ENCODE measurements at regions not wholly inside any gene's neighbourhood (a gene's known extent, or its start where the extent isn't known, plus 50 kb on each side); places are given as distances from the start of the nearest gene placed in this dataset.
"Not testable (repeated sequence)": the region's sequence is repeated elsewhere in the genome, so short reads cannot be mapped to it uniquely, and the experiment has no call there.

GRCh38 chr12:40431169-40431568 is 206.4 kb downstream of the LRRK2 start:
- FAIRE-seq (no peak), DNase-seq (ENCODE audit: insufficient read length, low spot score) (no peak)

- DNase-seq (ENCODE audit: insufficient read length, low spot score) (no peak), FAIRE-seq (no peak)
These were observed 210.5 kb downstream of the LRRK2 start for GRCh38 chr12:40435251-40435650.

DNA sequence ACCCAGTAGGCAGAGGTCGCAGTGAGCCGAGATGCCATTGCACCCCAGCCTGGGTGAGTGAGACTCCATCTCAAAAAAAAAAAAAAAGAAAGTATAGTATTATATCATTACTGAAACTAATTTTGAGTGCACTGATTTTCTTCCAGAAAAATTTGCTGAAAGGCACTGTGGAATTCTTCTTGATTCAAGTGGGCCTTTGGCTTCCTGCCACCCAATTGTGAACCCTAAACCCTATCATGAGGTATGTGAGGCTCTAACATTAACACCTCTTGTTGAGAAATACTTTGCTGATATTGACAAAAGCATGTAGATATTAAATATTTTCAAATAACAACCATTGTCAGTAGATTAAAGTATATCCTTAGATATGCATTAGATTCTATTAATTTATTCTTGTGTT is 211.2 kb downstream of the LRRK2 start:
- no peak for FAIRE-seq

DNA sequence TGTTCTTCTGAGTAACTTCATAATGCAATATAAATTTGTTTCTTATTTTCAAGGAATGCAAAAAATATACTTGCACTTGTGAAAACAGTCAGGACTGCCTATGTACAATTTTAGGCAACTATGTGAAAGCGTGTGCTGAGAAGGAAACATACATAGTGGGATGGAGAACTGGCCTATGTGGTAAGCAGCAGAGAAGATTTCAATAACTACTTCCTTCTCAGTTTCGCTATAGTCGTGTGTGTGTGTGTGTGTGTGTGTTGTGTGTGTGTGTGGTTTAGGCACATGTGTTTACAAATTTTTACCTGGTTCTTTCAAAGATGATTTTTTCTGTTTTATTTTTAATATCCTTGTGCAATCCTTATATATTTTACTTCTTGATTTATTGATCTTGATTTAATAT is 211.8 kb downstream of the LRRK2 start:
- DNase-seq (ENCODE audit: insufficient read length, low spot score): no peak
- FAIRE-seq: no peak

More for the DNA sequence above, 211.2 kb downstream of the LRRK2 start:
- no peak for DNase-seq (ENCODE audit: insufficient read length, low spot score)

GRCh38 chr12:40439771-40440492 is 215.1 kb downstream of the LRRK2 start:
- DNase-seq (ENCODE audit: insufficient read length, low spot score) (no peak), FAIRE-seq (no peak)

DNA sequence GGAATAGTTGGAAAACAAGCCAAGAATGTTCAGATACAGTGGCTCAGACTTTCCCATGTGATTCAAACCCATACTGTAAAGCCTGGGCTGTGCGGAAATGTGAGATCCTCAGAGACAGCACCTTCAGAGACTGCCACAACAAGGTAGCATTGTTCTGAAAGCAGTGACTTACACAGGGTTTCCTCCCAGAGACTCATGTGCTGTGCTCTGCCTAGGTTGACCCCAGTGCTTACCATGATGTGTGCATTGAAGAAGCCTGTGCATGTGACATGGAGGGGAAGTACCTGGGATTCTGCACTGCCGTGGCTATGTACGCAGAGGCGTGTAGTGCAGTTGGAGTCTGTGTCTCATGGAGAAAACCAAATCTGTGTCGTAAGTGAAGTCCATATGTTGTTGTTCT is 219.4 kb downstream of the LRRK2 start:
- FAIRE-seq: no peak

GRCh38 chr12:40446385-40446784 is 221.6 kb downstream of the LRRK2 start:
- FAIRE-seq (peak; percentile 84), DNase-seq (ENCODE audit: insufficient read length, low spot score) (peak; percentile 1)

More for the DNA sequence above, 219.4 kb downstream of the LRRK2 start:
- no peak for DNase-seq (ENCODE audit: insufficient read length, low spot score)

GRCh38 chr12:40448523-40448922 is 223.7 kb downstream of the LRRK2 start:
- not testable (repeated sequence) for FAIRE-seq; DNase-seq (ENCODE audit: insufficient read length, low spot score)

GRCh38 chr12:40451661-40452060 is 226.9 kb downstream of the LRRK2 start:
- FAIRE-seq (no peak), DNase-seq (ENCODE audit: insufficient read length, low spot score) (no peak)

GRCh38 chr12:40464121-40464520 is 228.1 kb upstream of the CNTN1 start:
- DNase-seq (ENCODE audit: insufficient read length, low spot score): no peak

GRCh38 chr12:40469736-40470135 is 222.5 kb upstream of the CNTN1 start:
- DNase-seq (ENCODE audit: insufficient read length, low spot score) (no peak), FAIRE-seq (no peak)

More at GRCh38 chr12:40464121-40464520, 228.1 kb upstream of the CNTN1 start:
- no peak for FAIRE-seq

DNA sequence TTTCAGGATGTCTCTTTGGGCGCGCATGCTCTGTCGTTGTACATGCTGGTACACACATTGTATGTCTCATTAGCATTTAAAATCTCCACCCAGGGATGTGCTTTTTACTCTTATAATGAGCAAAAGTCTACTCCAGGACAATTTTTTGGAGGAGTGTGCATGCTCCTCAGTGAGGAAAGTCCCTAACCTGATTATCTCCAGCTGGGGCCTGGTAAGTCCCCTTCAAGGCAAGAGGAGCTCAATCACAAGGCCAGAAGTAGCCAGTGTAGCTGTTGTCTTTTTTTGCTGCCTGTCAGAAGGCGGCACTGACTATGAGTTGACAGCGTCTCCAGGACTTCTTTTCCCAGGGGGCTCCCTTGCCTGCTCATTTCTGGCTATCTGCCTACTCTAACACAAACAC is 218.3 kb upstream of the CNTN1 start:
- no peak for DNase-seq (ENCODE audit: insufficient read length, low spot score)
- FAIRE-seq: no peak

- FAIRE-seq (no peak), DNase-seq (ENCODE audit: insufficient read length, low spot score) (no peak)
These were observed 217.6 kb upstream of the CNTN1 start for GRCh38 chr12:40474630-40475029.

GRCh38 chr12:40499856-40500255 is 192.4 kb upstream of the CNTN1 start:
- no peak for DNase-seq (ENCODE audit: insufficient read length, low spot score)
- FAIRE-seq: no peak

GRCh38 chr12:40502322-40502721 is 189.9 kb upstream of the CNTN1 start:
- no peak for FAIRE-seq
- no peak for DNase-seq (ENCODE audit: insufficient read length, low spot score)

DNA sequence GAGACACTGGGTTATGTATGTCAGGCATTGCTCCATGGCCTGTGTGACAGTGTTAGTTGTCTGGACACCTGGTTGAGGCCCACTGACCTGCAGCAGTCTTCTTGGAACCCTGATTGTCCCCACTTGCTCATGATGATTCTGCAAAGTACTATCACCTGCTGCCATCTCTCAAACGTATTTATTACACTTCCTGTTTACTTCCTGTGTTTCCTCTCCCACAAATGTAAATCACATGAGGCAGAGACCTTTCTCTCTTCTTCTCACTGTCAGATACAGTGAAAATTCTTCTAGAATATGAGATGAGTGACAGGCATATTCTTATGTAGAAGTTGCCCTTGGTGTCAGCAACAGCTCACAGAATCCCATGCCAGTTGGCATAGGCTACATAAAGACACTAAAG is 186.9 kb upstream of the CNTN1 start:
- FAIRE-seq (no peak), DNase-seq (ENCODE audit: insufficient read length, low spot score) (no peak)

DNA sequence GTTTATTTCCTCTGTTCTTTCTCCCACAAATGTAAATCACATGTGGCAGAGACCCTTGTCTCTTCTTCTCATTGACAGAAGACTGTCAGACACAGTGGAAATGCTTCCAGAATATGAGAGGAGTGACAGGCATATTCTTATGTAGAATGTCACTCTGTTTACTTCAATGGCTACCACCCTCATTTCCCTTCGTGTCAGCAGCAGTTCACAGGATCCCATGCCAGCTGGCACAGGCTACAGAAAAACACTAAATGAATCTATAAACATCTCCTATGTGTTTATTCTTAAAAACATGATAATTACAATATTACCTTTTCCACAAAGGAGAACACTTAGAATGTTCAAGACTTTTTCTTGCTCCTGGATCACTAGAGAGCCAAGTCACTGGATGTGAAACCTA is 183.8 kb upstream of the CNTN1 start:
- DNase-seq (ENCODE audit: insufficient read length, low spot score) (no peak), FAIRE-seq (no peak)

- FAIRE-seq (no peak), DNase-seq (ENCODE audit: insufficient read length, low spot score) (no peak)
These were observed 180.9 kb upstream of the CNTN1 start for GRCh38 chr12:40511341-40511740.

DNA sequence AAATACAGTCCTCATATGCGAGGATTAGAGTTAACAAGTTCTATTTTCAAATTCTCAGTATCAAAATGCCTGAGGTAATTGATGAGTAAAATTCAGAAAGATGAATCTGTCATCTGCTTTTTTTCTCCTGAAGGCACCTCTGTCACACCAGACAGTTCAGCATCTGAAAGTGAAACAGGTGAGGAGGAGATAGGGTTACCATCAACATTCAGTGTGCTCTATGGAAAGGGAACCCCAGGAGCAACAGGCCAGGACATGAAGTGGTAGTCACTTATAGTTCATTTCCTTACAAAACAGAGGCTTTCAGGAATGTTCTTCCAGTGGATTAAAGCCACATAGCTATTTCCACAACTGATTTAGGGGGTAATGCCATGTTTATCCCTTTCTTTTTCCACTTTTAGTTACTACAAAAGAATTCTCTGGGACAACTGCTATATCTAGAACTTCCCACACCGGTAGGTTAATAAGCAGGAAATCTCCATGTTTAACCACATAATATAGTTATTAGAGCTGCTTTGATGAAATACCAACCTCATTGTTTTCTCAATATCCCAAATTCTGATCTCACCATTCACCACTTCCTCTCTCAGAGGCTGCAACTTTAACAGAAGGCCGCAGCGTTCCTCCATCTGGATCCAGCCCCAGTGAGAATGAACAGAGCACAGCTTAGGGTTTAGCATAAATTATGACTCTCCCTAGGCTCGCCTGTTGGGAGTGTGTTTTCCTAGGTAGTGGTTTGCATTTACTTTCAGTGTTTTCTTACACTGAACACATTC is 177.0 kb upstream of the CNTN1 start:
- FAIRE-seq (no peak), DNase-seq (ENCODE audit: insufficient read length, low spot score) (peak; percentile 3)

DNA sequence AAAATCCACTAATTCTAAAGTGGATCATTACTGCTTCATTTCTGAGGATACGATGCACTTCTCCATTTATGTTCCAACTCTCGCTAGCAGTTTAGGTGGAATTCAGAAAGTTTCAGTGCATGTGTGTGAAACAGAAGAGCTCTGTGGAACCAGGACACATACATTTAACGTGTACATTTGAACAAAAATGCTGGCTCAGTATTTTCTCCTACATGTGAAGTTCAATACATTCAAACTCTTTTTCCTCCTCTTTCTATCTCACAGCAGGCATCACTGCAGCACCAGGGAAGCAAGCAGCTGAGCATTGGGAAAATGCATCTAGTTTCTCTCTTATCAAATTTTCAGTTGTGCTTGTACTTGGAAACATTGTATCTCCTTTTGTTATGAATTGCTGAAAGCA is 169.4 kb upstream of the CNTN1 start:
- FAIRE-seq: no peak
- DNase-seq (ENCODE audit: insufficient read length, low spot score): no peak

GRCh38 chr12:40525054-40525453 is 167.2 kb upstream of the CNTN1 start:
- DNase-seq (ENCODE audit: insufficient read length, low spot score): no peak
- no peak for FAIRE-seq

DNA sequence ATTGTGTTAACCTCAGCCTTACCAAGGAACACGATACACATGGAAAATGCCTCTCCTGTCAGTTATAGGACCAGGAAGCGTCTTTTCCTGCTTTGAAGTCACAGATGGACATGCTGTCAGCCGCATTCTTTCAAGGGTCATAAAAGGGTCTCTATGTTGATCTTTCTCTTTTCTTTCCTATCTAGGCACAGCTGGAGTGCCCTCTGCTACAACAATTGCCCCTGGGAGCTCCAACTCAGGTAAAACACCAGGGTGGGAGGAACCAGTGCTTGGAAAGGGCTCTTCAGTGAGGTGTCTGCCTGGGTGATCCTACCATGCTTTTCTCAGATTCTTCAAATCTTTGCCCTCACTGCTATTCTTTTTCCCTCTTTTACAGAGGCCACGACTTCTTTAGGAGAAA is 157.4 kb upstream of the CNTN1 start:
- FAIRE-seq: no peak

More for the DNA sequence above, 157.4 kb upstream of the CNTN1 start:
- no peak for DNase-seq (ENCODE audit: insufficient read length, low spot score)
